Upper lobe of left lung (tissue), 4 donors: ENCODE measurements at regions not wholly inside any gene's neighbourhood (a gene's known extent, or its start where the extent isn't known, plus 50 kb on each side); places are given as distances from the start of the nearest gene placed in this dataset.

Experiments used
- POLR2A ChIP-seq, 4 donors: fragments of 450-650 bp; IDR thresholded peaks; one replicate each; pipeline ENCODE4 v1.5.1; 2016 to 2017; ENCODE audit warnings: antibody characterized with exemption in 4 of 4, mild to moderate bottlenecking in 2 of 4
- POLR2AphosphoS5 ChIP-seq, 2 donors: sonication (generic); formaldehyde crosslinking; IDR thresholded peaks; one replicate each; pipeline ENCODE4 v1.5.1; 2017; ENCODE audit warnings: antibody characterized with exemption in 2 of 2

GRCh38 chr3:18883571-18883970, 264.7 kb upstream of the KCNH8 start:
- TF ChIP-seq POLR2AphosphoS5 (IDR thresholded peaks at IDR 0.05) (no peak), POLR2A (IDR thresholded peaks at IDR 0.05) (no peak)
